H1 (cell line): ENCODE measurements at regions not wholly inside any gene's neighbourhood (a gene's known extent, or its start where the extent isn't known, plus 50 kb on each side); places are given as distances from the start of the nearest gene placed in this dataset.

Source experiments
- USF2 ChIP-seq: IDR thresholded peaks from 2 replicates; pipeline ENCODE4 v1.6.1; 2011; ENCODE audit warnings: low read length, improper control_type of control experiment

GRCh38 chr2:121055501-121055900, 229.5 kb downstream of the TFCP2L1 start (continued):
- no peak for TF ChIP-seq USF2
- TF ChIP-seq, all 59 proteins: peak for 0
